GM23338 (cell line): ENCODE measurements at regions not wholly inside any gene's neighbourhood (a gene's known extent, or its start where the extent isn't known, plus 50 kb on each side); places are given as distances from the start of the nearest gene placed in this dataset.
A peak's percentile ranks its signal among the peaks of the same experiment; 100 is the strongest.

Experiments used
- CREB1 ChIP-seq: fragments of 250-450 bp; sonication (Bioruptor Pico); IDR thresholded peaks from 2 replicates; pipeline ENCODE4 v1.5.0; 2020; ENCODE audit warnings: low read depth, mild to moderate bottlenecking, moderate library complexity
- EZH2 ChIP-seq: fragments of 200-600 bp; sonication (generic); IDR thresholded peaks from one replicate; pipeline ENCODE4 v1.8.0; 2017; ENCODE audit warnings: antibody characterized with exemption, mild to moderate bottlenecking, low read depth; ENCODE audit not compliant: unreplicated experiment
- EZH2phosphoT487 ChIP-seq: fragments of 200-600 bp; sonication (generic); IDR thresholded peaks from one replicate; pipeline ENCODE4 v1.8.1; 2018; ENCODE audit warnings: antibody characterized with exemption; ENCODE audit not compliant: unreplicated experiment
- JUNB ChIP-seq: IDR thresholded peaks from one replicate; pipeline ENCODE4 v1.6.1; 2016; ENCODE audit warnings: antibody characterized with exemption; ENCODE audit not compliant: unreplicated experiment
- NANOG ChIP-seq: IDR thresholded peaks from 2 replicates; pipeline ENCODE4 v1.6.1; 2016; ENCODE audit warnings: antibody characterized with exemption, borderline replicate concordance
- POLR2AphosphoS5 ChIP-seq: IDR thresholded peaks from 2 replicates; pipeline ENCODE4 v1.6.1; 2016; ENCODE audit warnings: antibody characterized with exemption, low read depth
- ZNF114 ChIP-seq: fragments of 250-450 bp; sonication (Bioruptor Pico); IDR thresholded peaks from 2 replicates; pipeline ENCODE4 v1.5.0; 2020; ENCODE audit warnings: mild to moderate bottlenecking, moderate library complexity
- ZNF331 ChIP-seq: fragments of 250-450 bp; sonication (Bioruptor Pico); IDR thresholded peaks from 2 replicates; pipeline ENCODE4 v1.5.0; 2020; ENCODE audit warnings: low read depth, mild to moderate bottlenecking, moderate library complexity
- TF ChIP-seq, protein P1 (sequence below), 2 experiments: fragments of 200-600 bp in 1 of 2; sonication (generic) in 1 of 2; conservative IDR thresholded peaks; 2 replicates each; pipeline versions ENCODE4 v1.5.1 to v1.6.1; 2016 to 2017; ENCODE audit warnings: antibody characterized with exemption in 2 of 2, low read depth in 2 of 2, mild to moderate bottlenecking in 2 of 2, moderate library complexity in 1 of 2
- TF ChIP-seq, protein P2 (sequence below): IDR thresholded peaks from one replicate; pipeline ENCODE4 v1.6.1; 2018; ENCODE audit warnings: antibody characterized with exemption; ENCODE audit not compliant: unreplicated experiment
- TF ChIP-seq, protein P3 (sequence below): IDR thresholded peaks from 2 replicates; pipeline ENCODE4 v1.6.1; 2016; ENCODE audit warnings: antibody characterized with exemption

DNA sequence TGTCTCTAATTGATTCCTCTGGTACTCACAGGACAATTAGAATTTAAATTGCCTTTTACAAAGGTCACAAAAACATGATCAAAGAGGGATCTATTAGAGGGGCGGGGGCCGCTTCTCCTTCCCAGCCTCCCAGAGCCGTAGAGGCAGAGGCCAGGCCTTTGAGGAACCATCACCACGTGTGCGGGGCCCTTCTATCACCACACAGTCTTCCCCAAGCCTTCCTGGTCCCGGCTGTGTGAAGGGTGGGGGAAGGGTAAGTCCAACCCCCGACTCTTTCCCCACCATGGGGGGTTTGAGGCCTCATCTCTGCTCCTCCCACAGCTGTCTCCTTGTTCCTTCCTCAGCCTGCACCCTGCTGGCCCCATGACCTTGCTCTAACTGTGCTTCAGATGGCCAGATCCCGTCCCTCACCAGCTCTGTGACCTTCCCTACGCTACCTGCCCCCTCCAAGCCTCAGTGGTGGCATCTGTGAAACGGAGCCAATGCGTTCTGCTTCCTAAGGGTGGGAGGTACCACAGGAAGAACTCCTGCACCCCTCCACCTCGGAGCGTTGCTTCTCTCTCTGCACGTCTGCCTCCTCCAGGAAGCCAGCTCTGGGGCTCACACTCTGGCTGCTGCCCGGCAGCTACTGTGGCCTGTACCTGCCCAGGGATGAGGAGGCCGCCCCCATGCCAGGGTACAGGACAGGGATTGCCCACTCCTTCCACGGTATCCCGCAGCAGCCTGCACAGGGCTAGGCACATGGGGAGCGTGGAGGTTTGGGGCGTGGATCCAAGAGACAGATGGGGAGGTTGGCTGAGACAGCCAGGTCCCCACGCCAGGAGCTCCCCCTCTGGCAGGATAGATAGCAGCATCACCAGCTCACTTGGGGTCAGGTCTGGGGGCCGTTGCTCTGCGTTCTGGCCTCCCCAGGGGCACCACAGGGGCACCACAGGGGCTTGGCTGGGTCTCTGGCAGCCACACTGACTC is 83.8 kb downstream of the LINGO1 start:
- TF ChIP-seq, protein P1, sequence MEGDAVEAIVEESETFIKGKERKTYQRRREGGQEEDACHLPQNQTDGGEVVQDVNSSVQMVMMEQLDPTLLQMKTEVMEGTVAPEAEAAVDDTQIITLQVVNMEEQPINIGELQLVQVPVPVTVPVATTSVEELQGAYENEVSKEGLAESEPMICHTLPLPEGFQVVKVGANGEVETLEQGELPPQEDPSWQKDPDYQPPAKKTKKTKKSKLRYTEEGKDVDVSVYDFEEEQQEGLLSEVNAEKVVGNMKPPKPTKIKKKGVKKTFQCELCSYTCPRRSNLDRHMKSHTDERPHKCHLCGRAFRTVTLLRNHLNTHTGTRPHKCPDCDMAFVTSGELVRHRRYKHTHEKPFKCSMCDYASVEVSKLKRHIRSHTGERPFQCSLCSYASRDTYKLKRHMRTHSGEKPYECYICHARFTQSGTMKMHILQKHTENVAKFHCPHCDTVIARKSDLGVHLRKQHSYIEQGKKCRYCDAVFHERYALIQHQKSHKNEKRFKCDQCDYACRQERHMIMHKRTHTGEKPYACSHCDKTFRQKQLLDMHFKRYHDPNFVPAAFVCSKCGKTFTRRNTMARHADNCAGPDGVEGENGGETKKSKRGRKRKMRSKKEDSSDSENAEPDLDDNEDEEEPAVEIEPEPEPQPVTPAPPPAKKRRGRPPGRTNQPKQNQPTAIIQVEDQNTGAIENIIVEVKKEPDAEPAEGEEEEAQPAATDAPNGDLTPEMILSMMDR (conservative IDR thresholded peaks at IDR 0.05; ENCODE audit: low read depth in 2 of 2), result peak in 1 of 2 experiments; percentile 53; a peak in 3 of 4 replicates
- TF ChIP-seq POLR2AphosphoS5 (no peak), ZNF331 (CRISPR knock-in tag) (no peak), EZH2 (no peak), CREB1 (CRISPR knock-in tag) (no peak), NANOG (no peak), JUNB (no peak), EZH2phosphoT487 (no peak), ZNF114 (CRISPR knock-in tag) (no peak)
- TF ChIP-seq, protein P2, sequence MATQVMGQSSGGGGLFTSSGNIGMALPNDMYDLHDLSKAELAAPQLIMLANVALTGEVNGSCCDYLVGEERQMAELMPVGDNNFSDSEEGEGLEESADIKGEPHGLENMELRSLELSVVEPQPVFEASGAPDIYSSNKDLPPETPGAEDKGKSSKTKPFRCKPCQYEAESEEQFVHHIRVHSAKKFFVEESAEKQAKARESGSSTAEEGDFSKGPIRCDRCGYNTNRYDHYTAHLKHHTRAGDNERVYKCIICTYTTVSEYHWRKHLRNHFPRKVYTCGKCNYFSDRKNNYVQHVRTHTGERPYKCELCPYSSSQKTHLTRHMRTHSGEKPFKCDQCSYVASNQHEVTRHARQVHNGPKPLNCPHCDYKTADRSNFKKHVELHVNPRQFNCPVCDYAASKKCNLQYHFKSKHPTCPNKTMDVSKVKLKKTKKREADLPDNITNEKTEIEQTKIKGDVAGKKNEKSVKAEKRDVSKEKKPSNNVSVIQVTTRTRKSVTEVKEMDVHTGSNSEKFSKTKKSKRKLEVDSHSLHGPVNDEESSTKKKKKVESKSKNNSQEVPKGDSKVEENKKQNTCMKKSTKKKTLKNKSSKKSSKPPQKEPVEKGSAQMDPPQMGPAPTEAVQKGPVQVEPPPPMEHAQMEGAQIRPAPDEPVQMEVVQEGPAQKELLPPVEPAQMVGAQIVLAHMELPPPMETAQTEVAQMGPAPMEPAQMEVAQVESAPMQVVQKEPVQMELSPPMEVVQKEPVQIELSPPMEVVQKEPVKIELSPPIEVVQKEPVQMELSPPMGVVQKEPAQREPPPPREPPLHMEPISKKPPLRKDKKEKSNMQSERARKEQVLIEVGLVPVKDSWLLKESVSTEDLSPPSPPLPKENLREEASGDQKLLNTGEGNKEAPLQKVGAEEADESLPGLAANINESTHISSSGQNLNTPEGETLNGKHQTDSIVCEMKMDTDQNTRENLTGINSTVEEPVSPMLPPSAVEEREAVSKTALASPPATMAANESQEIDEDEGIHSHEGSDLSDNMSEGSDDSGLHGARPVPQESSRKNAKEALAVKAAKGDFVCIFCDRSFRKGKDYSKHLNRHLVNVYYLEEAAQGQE, result no peak
- TF ChIP-seq, protein P3, sequence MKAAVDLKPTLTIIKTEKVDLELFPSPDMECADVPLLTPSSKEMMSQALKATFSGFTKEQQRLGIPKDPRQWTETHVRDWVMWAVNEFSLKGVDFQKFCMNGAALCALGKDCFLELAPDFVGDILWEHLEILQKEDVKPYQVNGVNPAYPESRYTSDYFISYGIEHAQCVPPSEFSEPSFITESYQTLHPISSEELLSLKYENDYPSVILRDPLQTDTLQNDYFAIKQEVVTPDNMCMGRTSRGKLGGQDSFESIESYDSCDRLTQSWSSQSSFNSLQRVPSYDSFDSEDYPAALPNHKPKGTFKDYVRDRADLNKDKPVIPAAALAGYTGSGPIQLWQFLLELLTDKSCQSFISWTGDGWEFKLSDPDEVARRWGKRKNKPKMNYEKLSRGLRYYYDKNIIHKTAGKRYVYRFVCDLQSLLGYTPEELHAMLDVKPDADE, result no peak
